ENCODE measurements at regions not wholly inside any gene's neighbourhood (a gene's known extent, or its start where the extent isn't known, plus 50 kb on each side); places are given as distances from the start of the nearest gene placed in this dataset.

GRCh38 chr20:57048027-57048869 lies 218.2 kb downstream of the BMP7 start:
- Histone ChIP-seq H3K4me3 (ENCODE audit: low read depth, low read length, poor library complexity, severe bottlenecking) (no peak overlapping the region), H3K9me2 (ENCODE audit: insufficient read depth, low read length) (no peaks in the 10 kb centered on the region), H3K79me2 (ENCODE audit: insufficient read depth, low read depth, low read length) (no peaks in the 10 kb centered on the region), H3K9me3 (ENCODE audit: low read length) (no peaks in the 10 kb centered on the region), H3K4me2 (ENCODE audit: low read length) (no peak overlapping the region), H3K36me3 (ENCODE audit: insufficient read depth, low read length) (no peaks in the 10 kb centered on the region), H3K27ac (ENCODE audit: low read depth, low read length, poor library complexity, severe bottlenecking) (no peak overlapping the region), H3K4me1 (ENCODE audit: insufficient read depth, low read length, poor library complexity, severe bottlenecking) (no peaks in the 10 kb centered on the region), H2AFZ (ENCODE audit: low read length) (no peak overlapping the region), H4K20me1 (ENCODE audit: insufficient read depth, low read length) (no peaks in the 10 kb centered on the region)
- ChIA-PET CTCF (ENCODE audit: unreplicated experiment) (no interaction called here), POLR2A (no interaction called here)
- BruUV-seq (replicated peaks), result no TSS peak
- DNase-seq (ENCODE audit: low spot score), result peak; percentile 44
- intact Hi-C loops (cut with micrococcal nuclease; ENCODE audit: unreplicated experiment), result no loop called here
- TF ChIP-seq EZH2phosphoT487 (IDR thresholded peaks at IDR 0.05; ENCODE audit: borderline replicate concordance, low read depth, low read length) (no peak), CTCF (conservative IDR thresholded peaks at IDR 0.05; ENCODE audit: low read length) (peak; percentile 84)

- no peaks in the 10 kb centered on the region for H3K9me2 ChIP-seq (ENCODE audit: insufficient read depth, low read length)
- no peak for TF ChIP-seq EZH2phosphoT487 (IDR thresholded peaks at IDR 0.05; ENCODE audit: borderline replicate concordance, low read depth, low read length)
- TF ChIP-seq CTCF (conservative IDR thresholded peaks at IDR 0.05; ENCODE audit: low read length), result no peak
- no peaks in the 10 kb centered on the region for H3K36me3 ChIP-seq (ENCODE audit: insufficient read depth, low read length)
- CTCF ChIA-PET (ENCODE audit: unreplicated experiment), result no interaction called here
- H3K79me2 ChIP-seq (ENCODE audit: insufficient read depth, low read depth, low read length), result no peaks in the 10 kb centered on the region
- H3K9me3 ChIP-seq (ENCODE audit: low read length), result no peaks in the 10 kb centered on the region
- H3K27ac ChIP-seq (ENCODE audit: low read depth, low read length, poor library complexity, severe bottlenecking), result no peak overlapping the region
- no peak overlapping the region for H3K4me3 ChIP-seq (ENCODE audit: low read depth, low read length, poor library complexity, severe bottlenecking)
- intact Hi-C loops (cut with micrococcal nuclease; ENCODE audit: unreplicated experiment), result no loop called here
- H2AFZ ChIP-seq (ENCODE audit: low read length), result no peak overlapping the region
- BruUV-seq (replicated peaks), result no TSS peak
- no peak overlapping the region for H3K4me2 ChIP-seq (ENCODE audit: low read length)
- POLR2A ChIA-PET, result no interaction called here
- H4K20me1 ChIP-seq (ENCODE audit: insufficient read depth, low read length), result no peaks in the 10 kb centered on the region
- no peaks in the 10 kb centered on the region for H3K4me1 ChIP-seq (ENCODE audit: insufficient read depth, low read length, poor library complexity, severe bottlenecking)
- no peak for DNase-seq (ENCODE audit: low spot score)
These were observed 217.1 kb downstream of the BMP7 start for GRCh38 chr20:57049296-57049695.

- Histone ChIP-seq H2AFZ (ENCODE audit: low read length) (no peak overlapping the region), H3K9me2 (ENCODE audit: insufficient read depth, low read length) (no peaks in the 10 kb centered on the region), H3K9me3 (ENCODE audit: low read length) (no peaks in the 10 kb centered on the region), H3K27ac (ENCODE audit: low read depth, low read length, poor library complexity, severe bottlenecking) (no peak overlapping the region), H3K79me2 (ENCODE audit: insufficient read depth, low read depth, low read length) (no peaks in the 10 kb centered on the region), H4K20me1 (ENCODE audit: insufficient read depth, low read length) (no peaks in the 10 kb centered on the region), H3K4me2 (ENCODE audit: low read length) (no peak overlapping the region), H3K4me1 (ENCODE audit: insufficient read depth, low read length, poor library complexity, severe bottlenecking) (peaks cover 9% of the 10 kb centered on the region), H3K36me3 (ENCODE audit: insufficient read depth, low read length) (no peaks in the 10 kb centered on the region), H3K4me3 (ENCODE audit: low read depth, low read length, poor library complexity, severe bottlenecking) (no peak overlapping the region)
- ChIA-PET CTCF (ENCODE audit: unreplicated experiment) (interaction anchor here (0.6 kb wide), 1 partner anchor 332 kb away, joined by 3 read pairs; no protein-coding TSS in a partner anchor), POLR2A (interaction anchor here (0.7 kb wide), 1 partner anchor 508 kb away, joined by 3 read pairs; no protein-coding TSS in a partner anchor)
- BruUV-seq (replicated peaks), result no TSS peak
- DNase-seq (ENCODE audit: low spot score), result no peak
- TF ChIP-seq CTCF (conservative IDR thresholded peaks at IDR 0.05; ENCODE audit: low read length) (no peak), EZH2phosphoT487 (IDR thresholded peaks at IDR 0.05; ENCODE audit: borderline replicate concordance, low read depth, low read length) (no peak)
- intact Hi-C loops (cut with micrococcal nuclease; ENCODE audit: unreplicated experiment), result no loop called here
These were observed 215.3 kb downstream of the BMP7 start for GRCh38 chr20:57051096-57051495.

Measured in OCI-LY7 (cell line).